Keratinocyte (primary cell): ENCODE measurements at regions not wholly inside any gene's neighbourhood (a gene's known extent, or its start where the extent isn't known, plus 50 kb on each side); places are given as distances from the start of the nearest gene placed in this dataset.
A peak's percentile ranks its signal among the peaks of the same experiment; 100 is the strongest.

ENCODE experiments used
- DNase-seq: peaks from one replicate; pipeline ENCODE4 v3.0.0-alpha.2; 2011; ENCODE audit warnings: low read depth, missing footprints, low spot score
- FAIRE-seq: peaks from 2 replicates; lab custom pipeline; 2011; peaks lifted over from hg19 to GRCh38; lab: Jason Lieb, UNC
- H2AFZ ChIP-seq: 2 replicates; pipeline ENCODE4 v1.6.0; 2012; ENCODE audit warnings: low read length, control low read depth, inconsistent platforms; ENCODE audit not compliant: control insufficient read depth
- H3K27ac ChIP-seq: 2 replicates; pipeline ENCODE4 v1.5.1; 2011; ENCODE audit warnings: low read length; ENCODE audit not compliant: control insufficient read depth, insufficient read depth
- H3K27me3 ChIP-seq: 3 replicates; pipeline ENCODE4 v1.6.0; 2011; ENCODE audit warnings: low read length; ENCODE audit not compliant: control insufficient read depth, insufficient read depth; ENCODE audit errors: extremely low read depth
- H3K36me3 ChIP-seq, 2 experiments: 2 replicates in 1 of 2; 3 replicates in 1 of 2; pipeline ENCODE4 v1.5.1; 2011; ENCODE audit warnings: low read length in 2 of 2, mild to moderate bottlenecking in 1 of 2; ENCODE audit not compliant: control insufficient read depth in 2 of 2, insufficient read depth in 2 of 2; ENCODE audit errors: extremely low read depth in 1 of 2
- H3K4me1 ChIP-seq: 3 replicates; pipeline ENCODE4 v1.5.1; 2011; ENCODE audit warnings: low read length; ENCODE audit not compliant: control insufficient read depth, insufficient read depth; ENCODE audit errors: extremely low read depth
- H3K4me2 ChIP-seq: 3 replicates; pipeline ENCODE4 v1.6.0; 2011; ENCODE audit warnings: low read depth, low read length; ENCODE audit not compliant: control insufficient read depth, insufficient read depth; ENCODE audit errors: extremely low read depth
- H3K4me3 ChIP-seq, 3 experiments: fragments of 200-600 bp in 1 of 3; sonication (generic) in 1 of 3; 2 replicates in 2 of 3; 3 replicates in 1 of 3; pipeline ENCODE4 v1.5.1; 2011 to 2016; ENCODE audit warnings: low read length in 3 of 3, mild to moderate bottlenecking in 3 of 3, control low read depth in 2 of 3, inconsistent platforms in 1 of 3, low read depth in 1 of 3, mixed read lengths in 1 of 3, mixed run types in 1 of 3, moderate library complexity in 1 of 3; ENCODE audit not compliant: control insufficient read depth in 2 of 3, insufficient read depth in 2 of 3; ENCODE audit errors: extremely low read depth in 1 of 3
- H3K79me2 ChIP-seq: 2 replicates; pipeline ENCODE4 v1.6.0; 2012; ENCODE audit warnings: low read length; ENCODE audit not compliant: control insufficient read depth, insufficient read depth
- H3K9ac ChIP-seq: 3 replicates; pipeline ENCODE4 v1.6.0; 2011; ENCODE audit warnings: low read length; ENCODE audit not compliant: control insufficient read depth, insufficient read depth; ENCODE audit errors: extremely low read depth
- H3K9me1 ChIP-seq: 3 replicates; pipeline ENCODE4 v1.6.0; 2011; ENCODE audit warnings: low read length; ENCODE audit not compliant: control insufficient read depth, insufficient read depth; ENCODE audit errors: extremely low read depth
- H3K9me3 ChIP-seq: 2 replicates; pipeline ENCODE4 v1.5.1; 2012; ENCODE audit warnings: low read depth, low read length; ENCODE audit not compliant: control insufficient read depth
- H4K20me1 ChIP-seq: 3 replicates; pipeline ENCODE4 v1.6.0; 2011; ENCODE audit warnings: low read length; ENCODE audit not compliant: control insufficient read depth, insufficient read depth; ENCODE audit errors: extremely low read depth
- CTCF ChIP-seq, 3 experiments: IDR thresholded peaks in 1 of 3; conservative IDR thresholded peaks in 1 of 3; optimal IDR thresholded peaks in 1 of 3; 2 replicates in 2 of 3; 3 replicates in 1 of 3; pipeline versions ENCODE3 to v1.5.1; 2011; ENCODE audit warnings: low read length in 3 of 3, mild to moderate bottlenecking in 3 of 3, moderate library complexity in 2 of 3, control low read depth in 1 of 3, inconsistent platforms in 1 of 3; ENCODE audit not compliant: insufficient read depth in 2 of 3; ENCODE audit errors: extremely low read depth in 1 of 3
- EZH2 ChIP-seq: IDR thresholded peaks from one replicate; pipeline ENCODE4 v1.6.1; 2012; ENCODE audit warnings: inconsistent platforms, mild to moderate bottlenecking, low read length, moderate library complexity
- dilution Hi-C: fragments of 300-500 bp; cut with MboI; formaldehyde crosslinking; loops from one replicate; pipeline ENCODE4 v1.7.0; 2020; ENCODE audit warnings: low sequenced_read_pairs; ENCODE audit not compliant: extremely low pct_ligation_motif_present

- Histone ChIP-seq H2AFZ (no peak overlapping the region), H4K20me1 (no peaks in the 10 kb centered on the region), H3K4me3 (no peak overlapping the region), H3K4me1 (peaks cover 33% of the 10 kb centered on the region), H3K9me3 (no peaks in the 10 kb centered on the region), H3K27ac (peak overlapping the region; percentile 92), H3K4me2 (no peak overlapping the region), H3K79me2 (peaks cover 50% of the 10 kb centered on the region), H3K9ac (no peak overlapping the region), H3K27me3 (no peaks in the 10 kb centered on the region), H3K36me3 (peaks cover 13 to 18% of the 10 kb centered on the region in 2 experiments), H3K9me1 (peaks cover 2% of the 10 kb centered on the region)
- FAIRE-seq (no peak), DNase-seq (no peak)
- dilution Hi-C loops = no loop called here
- no peak for TF ChIP-seq EZH2
- no peak for TF ChIP-seq CTCF (optimal IDR thresholded peaks at IDR 0.05 in 1 of 3, IDR thresholded peaks at IDR 0.05 in 1 of 3, conservative IDR thresholded peaks at IDR 0.05 in 1 of 3; ENCODE audit: extremely low read depth in 1 of 3, insufficient read depth in 2 of 3, low read length in 3 of 3)
These were observed 285.7 kb downstream of the SOX9 start for GRCh38 chr17:72406498-72406897.

GRCh38 chr17:72407336-72407909, 286.6 kb downstream of the SOX9 start:
- Histone ChIP-seq H3K9me3 (no peaks in the 10 kb centered on the region), H3K4me3 (no peak overlapping the region), H3K4me1 (peaks cover 40% of the 10 kb centered on the region), H3K27me3 (no peaks in the 10 kb centered on the region), H4K20me1 (no peaks in the 10 kb centered on the region), H3K27ac (peak overlapping the region; percentile 92), H3K79me2 (peaks cover 47% of the 10 kb centered on the region), H2AFZ (no peak overlapping the region), H3K9ac (peak overlapping the region; percentile 63), H3K36me3 (peaks cover 10 to 13% of the 10 kb centered on the region in 2 experiments), H3K4me2 (peak overlapping the region; percentile 73), H3K9me1 (peaks cover 2% of the 10 kb centered on the region)
- dilution Hi-C loops = no loop called here
- FAIRE-seq (peak; percentile 84), DNase-seq (no peak)
- TF ChIP-seq CTCF (optimal IDR thresholded peaks at IDR 0.05 in 1 of 3, IDR thresholded peaks at IDR 0.05 in 1 of 3, conservative IDR thresholded peaks at IDR 0.05 in 1 of 3; ENCODE audit: extremely low read depth in 1 of 3, insufficient read depth in 2 of 3, low read length in 3 of 3) (no peak), EZH2 (no peak)
